ENCODE measurements at regions not wholly inside any gene's neighbourhood (a gene's known extent, or its start where the extent isn't known, plus 50 kb on each side); places are given as distances from the start of the nearest gene placed in this dataset.
A peak's percentile ranks its signal among the peaks of the same experiment; 100 is the strongest.
"Not testable (repeated sequence)": the region's sequence is repeated elsewhere in the genome, so short reads cannot be mapped to it uniquely, and the experiment has no call there.

- DNase-seq (ENCODE audit: low spot score) (no peak), FAIRE-seq (no peak)
Observed at GRCh38 chr6:26173836-26174145, 86.6 kb downstream of the HFE start.

DNA sequence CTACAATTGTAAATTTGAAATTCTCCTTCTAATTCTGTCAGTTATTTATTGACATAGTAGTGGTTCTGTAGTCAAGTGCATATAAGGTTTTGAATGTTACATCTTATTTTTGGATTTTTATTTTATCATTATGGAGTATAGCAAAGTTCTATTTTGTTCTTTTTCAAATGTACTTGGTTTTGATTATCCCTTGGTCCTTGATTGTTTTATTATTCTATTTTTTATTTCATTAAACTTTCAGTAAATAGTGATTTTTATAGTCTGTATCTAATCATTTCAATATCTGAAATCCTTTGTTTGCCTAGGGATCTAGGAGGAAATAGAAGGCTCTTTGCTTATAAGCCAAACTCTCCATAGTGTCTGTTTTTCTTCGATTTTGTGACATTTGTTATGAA lies 87.8 kb downstream of the HFE start:
- FAIRE-seq: no peak
- DNase-seq (ENCODE audit: low spot score): no peak

DNA sequence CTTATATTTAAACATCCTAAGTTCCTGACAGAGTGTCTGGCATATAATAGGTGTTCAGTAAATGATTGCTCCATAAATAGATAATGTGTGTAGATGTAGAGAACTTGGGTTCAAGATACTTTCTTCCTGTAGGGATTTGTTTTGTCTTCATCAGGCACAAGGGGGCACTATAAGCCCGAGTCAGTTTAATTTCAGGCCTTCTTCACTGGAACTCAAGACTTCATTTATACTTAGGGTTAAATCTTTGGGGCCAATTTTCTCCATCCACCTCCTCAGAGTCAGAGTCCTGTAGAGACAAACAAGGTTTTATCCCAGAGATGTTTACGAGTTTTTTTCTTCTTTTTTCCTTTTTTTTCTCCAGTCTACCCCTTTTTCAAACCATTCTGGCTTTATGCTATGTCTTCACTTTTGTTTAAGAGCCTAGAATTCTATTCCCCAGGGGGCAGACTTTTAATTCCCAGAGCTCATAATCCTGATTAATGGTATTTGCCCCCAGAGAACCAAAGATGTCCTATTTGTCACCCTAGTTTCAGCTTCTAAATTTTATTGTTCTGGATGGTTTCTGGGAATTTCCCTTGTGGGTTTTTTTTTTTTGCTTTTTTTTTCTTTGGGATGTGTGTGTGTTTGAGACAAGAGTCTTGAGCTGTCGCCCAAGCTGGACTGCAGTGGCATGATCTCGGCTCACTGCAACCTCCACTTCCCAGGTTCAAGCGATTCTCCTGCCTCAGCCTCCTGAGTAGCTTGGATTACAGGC lies 88.4 kb downstream of the HFE start:
- DNase-seq (ENCODE audit: low spot score): no peak
- no peak for FAIRE-seq

DNA sequence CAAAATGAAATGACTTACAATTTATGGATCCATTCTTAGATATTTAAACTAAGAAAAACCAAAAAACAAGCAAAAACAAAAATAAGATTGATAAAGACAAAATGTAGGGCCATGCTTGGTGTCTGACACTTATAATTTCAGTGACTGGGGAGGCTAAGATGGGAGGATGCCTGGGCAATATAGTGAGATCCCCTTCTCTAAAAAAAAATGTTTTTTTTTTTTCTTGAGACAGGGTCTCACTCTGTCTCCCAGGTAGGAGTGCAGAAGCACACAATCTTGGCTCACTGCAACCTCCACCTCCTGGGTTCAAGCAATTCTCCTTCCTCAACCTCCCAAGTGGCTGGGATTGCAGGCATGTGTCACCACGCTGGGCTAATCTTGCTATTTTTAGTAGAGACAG lies 92.4 kb downstream of the HFE start:
- DNase-seq (ENCODE audit: low spot score) (no peak), FAIRE-seq (no peak)

DNA sequence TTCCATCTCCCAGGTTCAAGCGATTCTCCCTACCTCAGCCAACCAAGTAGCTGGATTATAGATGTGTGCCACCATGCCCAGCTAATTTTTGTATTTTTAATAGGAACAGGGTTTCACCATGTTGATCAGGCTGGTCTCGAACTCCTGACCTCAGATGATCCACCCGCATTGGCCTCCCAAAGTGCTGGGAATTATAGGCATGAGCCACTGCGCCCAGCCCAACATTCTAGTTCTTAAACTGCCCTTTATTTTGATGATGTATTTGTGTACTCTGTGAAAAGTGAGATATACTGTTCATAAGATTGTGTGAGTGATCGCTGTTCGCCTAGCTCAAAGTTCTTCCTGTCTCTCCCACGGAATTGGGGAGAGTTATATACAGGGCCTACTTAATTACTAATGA lies 93.1 kb downstream of the HFE start:
- FAIRE-seq (no peak), DNase-seq (ENCODE audit: low spot score) (no peak)

DNA sequence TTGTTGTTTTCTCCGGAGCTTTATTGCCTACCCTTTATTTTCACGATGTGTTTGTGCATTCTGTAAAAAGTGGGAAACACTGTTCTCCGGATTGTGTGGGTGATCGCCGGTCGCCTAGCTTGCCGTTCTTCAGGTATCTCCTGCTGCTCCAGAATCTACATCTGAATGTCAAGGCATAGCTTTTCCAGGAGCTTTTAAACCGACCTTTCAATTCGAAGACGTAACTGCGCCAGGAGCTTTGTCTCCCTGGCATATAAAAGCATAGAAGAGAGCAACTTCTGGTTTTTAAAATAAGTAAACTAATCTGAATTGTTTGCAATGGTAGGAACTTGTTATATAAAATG lies 96.0 kb downstream of the HFE start:
- DNase-seq (ENCODE audit: low spot score) (no peak), FAIRE-seq (no peak)

DNA sequence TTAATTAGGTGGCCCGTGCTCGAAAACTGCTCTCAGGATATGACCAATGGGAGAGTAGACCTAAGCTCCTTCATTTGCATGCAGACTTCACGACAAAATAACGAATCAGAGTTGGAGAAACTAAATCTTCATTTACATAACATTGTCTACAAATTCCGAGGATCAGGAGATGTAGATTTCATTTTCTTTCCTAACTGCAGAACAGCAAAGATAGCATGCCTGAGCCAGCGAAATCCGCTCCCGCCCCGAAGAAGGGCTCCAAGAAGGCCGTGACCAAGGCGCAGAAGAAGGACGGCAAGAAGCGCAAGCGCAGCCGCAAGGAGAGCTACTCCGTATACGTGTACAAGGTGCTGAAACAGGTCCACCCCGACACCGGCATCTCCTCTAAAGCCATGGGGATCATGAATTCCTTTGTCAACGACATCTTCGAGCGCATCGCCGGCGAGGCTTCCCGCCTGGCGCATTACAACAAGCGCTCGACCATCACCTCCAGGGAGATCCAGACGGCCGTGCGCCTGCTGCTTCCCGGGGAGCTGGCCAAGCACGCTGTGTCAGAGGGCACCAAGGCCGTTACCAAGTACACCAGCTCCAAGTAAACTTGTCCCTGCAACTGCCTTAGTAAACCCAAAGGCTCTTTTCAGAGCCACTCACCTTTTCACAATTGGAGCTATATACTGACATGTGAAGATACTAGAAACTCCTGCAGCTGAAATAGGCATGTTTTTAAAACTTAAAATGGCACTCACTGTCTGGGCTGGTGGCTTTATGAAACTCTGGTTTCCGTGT lies 96.5 kb downstream of the HFE start:
- no peak for FAIRE-seq
- DNase-seq (ENCODE audit: low spot score): no peak

DNA sequence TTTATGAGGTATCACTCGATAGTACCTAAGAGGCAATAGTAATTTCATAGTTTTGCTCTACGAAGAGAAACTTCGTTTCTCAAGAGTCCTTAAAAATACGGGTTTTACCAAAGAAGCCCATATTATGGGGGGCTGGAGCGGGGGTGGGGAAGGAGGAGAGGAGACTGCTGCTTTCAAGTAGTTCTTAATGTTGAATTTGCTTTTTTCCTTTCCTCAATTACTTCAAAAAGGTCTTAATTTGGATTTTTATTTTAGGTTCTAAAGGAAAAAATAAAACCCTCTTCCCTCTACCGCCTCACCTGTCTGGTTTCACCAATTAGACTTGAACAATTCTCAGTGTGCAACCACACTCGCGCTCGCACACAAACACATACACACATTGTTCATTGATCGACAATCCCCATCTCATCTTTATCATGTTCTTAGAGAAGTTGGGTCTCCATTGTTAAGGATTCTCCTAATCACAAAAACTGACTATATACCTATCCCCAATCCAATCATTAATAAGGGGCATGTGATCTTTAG lies 97.2 kb downstream of the HFE start:
- FAIRE-seq: no peak
- DNase-seq (ENCODE audit: low spot score): no peak

DNA sequence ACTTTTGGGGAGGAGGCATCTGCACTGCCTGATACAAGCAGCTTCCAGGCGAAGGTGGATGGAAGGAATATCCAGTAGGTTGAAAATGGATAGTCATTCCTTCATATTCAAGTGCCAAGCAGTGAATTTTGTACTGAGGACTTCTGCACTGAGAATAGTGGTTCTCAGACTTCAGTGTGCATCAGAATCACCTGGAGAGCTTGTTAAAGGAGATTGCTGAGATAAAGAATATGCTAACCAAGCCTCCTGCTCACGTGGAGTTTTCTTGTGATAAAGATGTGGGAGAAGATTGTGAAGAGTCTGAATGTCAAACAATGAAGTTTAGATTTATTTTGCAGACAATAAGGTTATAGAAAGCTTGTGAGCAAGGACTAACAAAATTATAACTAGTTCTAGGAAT lies 97.8 kb downstream of the HFE start:
- DNase-seq (ENCODE audit: low spot score) (no peak), FAIRE-seq (no peak)

- FAIRE-seq (no peak), DNase-seq (ENCODE audit: low spot score) (no peak)
Observed at GRCh38 chr6:26185802-26186201, 98.6 kb downstream of the HFE start.

GRCh38 chr6:26186652-26187051 lies 99.4 kb downstream of the HFE start:
- FAIRE-seq (no peak), DNase-seq (ENCODE audit: low spot score) (no peak)

GRCh38 chr6:26187292-26187691 lies 100.1 kb downstream of the HFE start:
- FAIRE-seq (no peak), DNase-seq (ENCODE audit: low spot score) (no peak)

DNA sequence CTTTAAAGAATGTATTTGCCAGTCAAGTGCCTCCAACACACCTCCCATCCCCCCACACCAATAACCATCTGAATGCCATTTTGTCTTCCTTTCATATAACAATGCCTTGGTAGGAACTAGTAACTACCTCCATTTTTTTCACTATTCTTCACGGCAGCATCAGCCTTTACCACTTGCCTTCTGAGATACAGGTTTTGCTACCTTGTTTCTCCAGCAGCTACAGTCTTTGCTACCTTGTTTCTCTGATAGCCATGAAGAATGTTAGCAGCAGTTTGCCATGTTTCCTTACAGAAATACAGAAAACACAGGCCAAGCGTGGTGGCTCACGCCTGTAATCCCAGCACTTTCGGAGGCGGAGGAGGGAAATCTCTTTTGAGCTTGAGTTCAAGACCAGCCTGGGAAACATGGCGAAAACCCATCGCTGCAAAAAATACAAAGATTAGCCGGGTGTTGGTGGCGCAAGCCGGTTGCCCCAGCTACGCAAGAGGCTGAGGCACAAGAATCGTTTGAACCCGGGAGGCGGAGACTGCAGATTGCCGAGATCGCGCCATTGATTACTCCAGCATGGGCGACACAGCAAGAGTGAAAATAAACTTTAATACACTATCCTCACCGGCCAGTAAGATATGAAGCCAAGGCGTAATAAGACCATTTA lies 100.9 kb downstream of the HFE start:
- DNase-seq (ENCODE audit: low spot score): no peak
- no peak for FAIRE-seq

DNA sequence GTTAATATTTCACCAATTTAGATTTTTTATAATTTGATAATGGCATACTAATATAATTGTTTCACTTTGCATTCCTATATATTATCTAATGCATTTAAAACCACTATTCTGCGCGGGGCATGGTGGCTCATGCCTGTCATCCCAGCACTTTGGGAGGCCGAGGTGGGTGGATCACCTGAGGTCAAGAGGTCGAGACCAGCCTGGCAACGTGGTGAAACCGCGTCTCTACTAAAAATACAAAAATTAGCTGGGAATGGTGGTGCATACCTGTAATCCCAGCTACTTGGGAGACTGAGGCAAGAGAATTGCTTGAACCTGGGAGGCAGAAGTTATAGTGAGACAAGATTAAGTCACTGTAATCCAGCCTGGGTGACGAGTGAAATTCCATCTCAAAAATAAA lies 104.3 kb downstream of the HFE start:
- not testable (repeated sequence) for FAIRE-seq; DNase-seq (ENCODE audit: low spot score)

- no peak for FAIRE-seq
- DNase-seq (ENCODE audit: low spot score): no peak
Observed at GRCh38 chr6:26193467-26194328, 106.5 kb downstream of the HFE start.

GRCh38 chr6:26194329-26194701 lies 107.1 kb downstream of the HFE start:
- DNase-seq (ENCODE audit: low spot score) (no peak), FAIRE-seq (no peak)

DNA sequence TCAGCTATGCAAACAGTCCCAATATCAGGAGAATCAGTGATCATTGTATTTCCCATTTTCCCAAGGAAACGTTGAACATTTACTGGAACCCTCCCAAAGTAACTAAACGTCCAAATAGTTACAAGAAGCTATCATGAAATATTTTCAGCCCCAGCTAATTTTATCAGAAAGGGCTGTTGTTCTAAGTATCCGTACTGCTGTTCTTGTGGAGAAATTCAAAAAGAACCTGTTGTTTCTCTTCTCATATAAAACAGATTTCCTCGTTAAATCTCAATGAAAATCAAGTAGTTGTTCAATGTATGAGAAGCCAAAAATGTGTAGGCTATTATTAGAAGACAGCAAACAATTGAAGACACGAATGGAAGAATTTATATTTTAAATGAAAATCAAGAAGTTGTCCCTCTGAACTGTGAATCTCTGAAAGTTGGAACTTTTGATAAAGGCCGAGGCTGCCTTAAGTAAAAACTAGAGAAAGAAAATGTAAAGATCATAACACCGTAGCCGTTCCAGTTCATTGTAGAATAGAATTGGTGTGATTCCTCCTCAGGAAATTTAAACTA lies 107.7 kb downstream of the HFE start:
- FAIRE-seq: no peak
- no peak for DNase-seq (ENCODE audit: low spot score)

DNA sequence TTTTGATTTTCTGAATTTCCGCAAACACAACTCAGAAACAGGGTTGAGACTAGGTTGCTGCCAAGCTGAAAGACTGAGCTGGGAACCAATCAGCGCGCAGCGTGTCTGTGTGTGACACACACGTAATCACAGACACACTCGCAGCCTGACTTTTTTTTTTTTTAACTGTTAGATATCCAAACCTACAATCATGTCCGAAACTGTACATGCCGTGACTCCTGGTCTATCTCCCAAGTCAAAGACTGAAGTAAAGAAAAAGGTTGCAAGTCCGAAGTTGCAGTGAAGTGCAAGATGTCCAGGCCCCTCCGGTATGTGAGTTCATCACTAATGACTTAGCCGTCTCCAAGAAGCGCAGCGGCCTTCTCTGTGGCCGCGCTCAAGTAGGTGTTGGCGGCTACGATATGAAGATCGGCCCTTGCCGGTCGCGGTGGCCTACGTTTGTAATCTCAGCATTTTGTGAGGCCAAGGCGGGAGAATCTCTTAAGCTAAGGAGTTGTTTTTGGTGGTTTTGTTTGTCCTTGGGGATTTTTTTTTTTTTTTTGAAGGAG lies 108.2 kb downstream of the HFE start:
- FAIRE-seq: no peak
- peak; percentile 73 for DNase-seq (ENCODE audit: low spot score)

- no peak for FAIRE-seq
Observed at GRCh38 chr6:26195924-26196845, 109.0 kb downstream of the HFE start.

More at GRCh38 chr6:26195924-26196845, 109.0 kb downstream of the HFE start:
- DNase-seq (ENCODE audit: low spot score): no peak
